ENCODE measurements at regions not wholly inside any gene's neighbourhood (a gene's known extent, or its start where the extent isn't known, plus 50 kb on each side); places are given as distances from the start of the nearest gene placed in this dataset.

- H4K20me1 ChIP-seq (ENCODE audit: insufficient read depth): no peaks in the 10 kb centered on the region
- intact Hi-C loops (cut with micrococcal nuclease; ENCODE audit: unreplicated experiment): loop anchor here (1.0 to 5.0 kb wide), 4 partner anchors 337 to 1566 kb away; no protein-coding TSS in a partner anchor
- TF ChIP-seq EZH2 (IDR thresholded peaks at IDR 0.05; ENCODE audit: low read depth): no peak
- peak; percentile 81 for TF ChIP-seq CTCF (conservative IDR thresholded peaks at IDR 0.05)
- POLR2A ChIA-PET (ENCODE audit: unreplicated experiment): no interaction called here
- CTCF ChIA-PET: interaction anchor here (0.6 to 1.7 kb wide), 4 partner anchors 89 to 1566 kb away, joined by 3 to 8 read pairs (median 5); no protein-coding TSS in a partner anchor
- no peaks in the 10 kb centered on the region for H3K27me3 ChIP-seq (ENCODE audit: insufficient read depth, low read depth)
- H3F3A ChIP-seq (ENCODE audit: insufficient read depth, low read depth): peaks cover 11% of the 10 kb centered on the region; the same call in 1 of the 2 replicates
- no TSS peak for BruUV-seq (replicated peaks)
- peak overlapping the region; percentile 66 for H3K4me2 ChIP-seq
- DNase-seq: peak; percentile 49 to 62
- H3K9me3 ChIP-seq (ENCODE audit: insufficient read depth, low read depth): no peaks in the 10 kb centered on the region
- H3K4me1 ChIP-seq (replicated peaks; ENCODE audit: insufficient read depth): peaks cover 13% of the 10 kb centered on the region
- no peaks in the 10 kb centered on the region for H3K9me2 ChIP-seq (ENCODE audit: insufficient read depth)
- H3K27ac ChIP-seq: peak overlapping the region; percentile 11
- no peak overlapping the region for H3K4me3 ChIP-seq
- H3K36me3 ChIP-seq (ENCODE audit: low read depth): no peaks in the 10 kb centered on the region
- no peak overlapping the region for H2AFZ ChIP-seq
- H3K79me2 ChIP-seq (ENCODE audit: low read depth): no peaks in the 10 kb centered on the region
Observed at GRCh38 chr20:11544029-11544678, 373.5 kb upstream of the BTBD3 start.

GRCh38 chr20:11546939-11547338 lies 370.8 kb upstream of the BTBD3 start:
- H3K4me1 ChIP-seq (replicated peaks; ENCODE audit: insufficient read depth): peaks cover 13% of the 10 kb centered on the region
- H3K4me3 ChIP-seq: no peak overlapping the region
- no peak overlapping the region for H3K27ac ChIP-seq
- no peaks in the 10 kb centered on the region for H3K27me3 ChIP-seq (ENCODE audit: insufficient read depth, low read depth)
- H3K36me3 ChIP-seq (ENCODE audit: low read depth): no peaks in the 10 kb centered on the region
- H3K9me2 ChIP-seq (ENCODE audit: insufficient read depth): no peaks in the 10 kb centered on the region
- no peak for TF ChIP-seq CTCF (conservative IDR thresholded peaks at IDR 0.05)
- no peak for TF ChIP-seq EZH2 (IDR thresholded peaks at IDR 0.05; ENCODE audit: low read depth)
- no peak for DNase-seq
- no TSS peak for BruUV-seq (replicated peaks)
- H3K9me3 ChIP-seq (ENCODE audit: insufficient read depth, low read depth): no peaks in the 10 kb centered on the region
- intact Hi-C loops (cut with micrococcal nuclease; ENCODE audit: unreplicated experiment): no loop called here
- ChIA-PET CTCF (interaction anchor here (0.6 kb wide), 1 partner anchor 92 kb away, joined by 3 read pairs; no protein-coding TSS in a partner anchor), POLR2A (ENCODE audit: unreplicated experiment) (interaction anchor here (0.7 kb wide), 1 partner anchor 283 kb away, joined by 36 read pairs; no protein-coding TSS in a partner anchor)
- H3K79me2 ChIP-seq (ENCODE audit: low read depth): no peaks in the 10 kb centered on the region
- peaks cover 11% of the 10 kb centered on the region; the same call in 1 of the 2 replicates for H3F3A ChIP-seq (ENCODE audit: insufficient read depth, low read depth)
- H2AFZ ChIP-seq: no peak overlapping the region
- no peak overlapping the region for H3K4me2 ChIP-seq
- no peaks in the 10 kb centered on the region for H4K20me1 ChIP-seq (ENCODE audit: insufficient read depth)

- intact Hi-C loops (cut with micrococcal nuclease; ENCODE audit: unreplicated experiment): loop anchor here (5.0 kb wide), 1 partner anchor 933 kb away; no protein-coding TSS in a partner anchor
- H3K9me2 ChIP-seq (ENCODE audit: insufficient read depth): no peaks in the 10 kb centered on the region
- no peaks in the 10 kb centered on the region for H4K20me1 ChIP-seq (ENCODE audit: insufficient read depth)
- no peaks in the 10 kb centered on the region for H3K4me1 ChIP-seq (replicated peaks; ENCODE audit: insufficient read depth)
- no TSS peak for BruUV-seq (replicated peaks)
- no peak overlapping the region for H3K27ac ChIP-seq
- no peaks in the 10 kb centered on the region for H3F3A ChIP-seq (ENCODE audit: insufficient read depth, low read depth)
- ChIA-PET POLR2A (ENCODE audit: unreplicated experiment) (no interaction called here), CTCF (interaction anchor here (0.6 kb wide), 1 partner anchor 167 kb away, joined by 3 read pairs; no protein-coding TSS in a partner anchor)
- no peaks in the 10 kb centered on the region for H3K79me2 ChIP-seq (ENCODE audit: low read depth)
- DNase-seq: no peak
- H3K36me3 ChIP-seq (ENCODE audit: low read depth): no peaks in the 10 kb centered on the region
- H3K9me3 ChIP-seq (ENCODE audit: insufficient read depth, low read depth): no peaks in the 10 kb centered on the region
- no peak overlapping the region for H2AFZ ChIP-seq
- TF ChIP-seq CTCF (conservative IDR thresholded peaks at IDR 0.05) (no peak), EZH2 (IDR thresholded peaks at IDR 0.05; ENCODE audit: low read depth) (no peak)
- no peak overlapping the region for H3K4me3 ChIP-seq
- no peak overlapping the region for H3K4me2 ChIP-seq
- no peaks in the 10 kb centered on the region for H3K27me3 ChIP-seq (ENCODE audit: insufficient read depth, low read depth)
Observed at GRCh38 chr20:11549172-11550103, 368.3 kb upstream of the BTBD3 start.
